ENCODE measurements at regions not wholly inside any gene's neighbourhood (a gene's known extent, or its start where the extent isn't known, plus 50 kb on each side); places are given as distances from the start of the nearest gene placed in this dataset.

- H3K27me3 ChIP-seq (ENCODE audit: insufficient read depth in 3 of 3, low read length in 2 of 3), result no peaks in the 10 kb centered on the region
- 92 to 95% (median 93%) methylated on average over 3 of the region's 3 CpGs for WGBS, 3 donors
- no peaks in the 10 kb centered on the region for H3K9me3 ChIP-seq
- no peak overlapping the region for H3K27ac ChIP-seq
- H3K36me3 ChIP-seq (ENCODE audit: insufficient read depth in 1 of 2, low read depth in 1 of 2), result no peaks in the 10 kb centered on the region
- ATAC-seq (no peak), DNase-seq (no peak)
- no peak overlapping the region for H3K4me3 ChIP-seq
- intact Hi-C loops (cut with DNase I), result no loop called here
- H3K4me1 ChIP-seq, result no peaks in the 10 kb centered on the region
- no peak for TF ChIP-seq CTCF (IDR thresholded peaks at IDR 0.05)
These were observed 340.0 kb upstream of the ETAA1 start for GRCh38 chr2:67057123-67057522.

- no peak for TF ChIP-seq CTCF (IDR thresholded peaks at IDR 0.05)
- Histone ChIP-seq H3K27me3 (ENCODE audit: insufficient read depth in 3 of 3, low read length in 2 of 3) (no peaks in the 10 kb centered on the region), H3K4me3 (no peak overlapping the region), H3K36me3 (ENCODE audit: insufficient read depth in 1 of 2, low read depth in 1 of 2) (no peaks in the 10 kb centered on the region), H3K4me1 (no peaks in the 10 kb centered on the region), H3K27ac (no peak overlapping the region), H3K9me3 (no peaks in the 10 kb centered on the region)
- no peak for DNase-seq
- 87 to 91% (median 90%) methylated on average over 2 of the region's 2 CpGs for WGBS, 3 donors
- intact Hi-C loops (cut with DNase I), result no loop called here
- ATAC-seq, result no peak
These were observed 339.0 kb upstream of the ETAA1 start for GRCh38 chr2:67057901-67058703.

- intact Hi-C loops (cut with DNase I), result no loop called here
- H3K4me3 ChIP-seq, result no peak overlapping the region
- H3K4me1 ChIP-seq, result no peaks in the 10 kb centered on the region
- 65 to 88% (median 81%) methylated on average over 4 of the region's 4 CpGs for WGBS, 3 donors
- H3K9me3 ChIP-seq, result no peaks in the 10 kb centered on the region
- TF ChIP-seq CTCF (IDR thresholded peaks at IDR 0.05), result no peak
- H3K27ac ChIP-seq, result no peak overlapping the region
- DNase-seq (no peak), ATAC-seq (no peak)
- peaks cover 0 to 5% (median 0%) of the 10 kb centered on the region in 3 donors for H3K27me3 ChIP-seq (ENCODE audit: insufficient read depth in 3 of 3, low read length in 2 of 3)
- no peaks in the 10 kb centered on the region for H3K36me3 ChIP-seq (ENCODE audit: insufficient read depth in 1 of 2, low read depth in 1 of 2)
These were observed 332.1 kb upstream of the ETAA1 start for GRCh38 chr2:67065046-67065445.

- no peak overlapping the region for H3K27ac ChIP-seq
- DNase-seq (no peak), ATAC-seq (no peak)
- peaks cover 0 to 5% (median 0%) of the 10 kb centered on the region in 3 donors for H3K27me3 ChIP-seq (ENCODE audit: insufficient read depth in 3 of 3, low read length in 2 of 3)
- no peak overlapping the region for H3K4me3 ChIP-seq
- TF ChIP-seq CTCF (IDR thresholded peaks at IDR 0.05), result no peak
- no peaks in the 10 kb centered on the region for H3K36me3 ChIP-seq (ENCODE audit: insufficient read depth in 1 of 2, low read depth in 1 of 2)
- H3K4me1 ChIP-seq, result no peaks in the 10 kb centered on the region
- intact Hi-C loops (cut with DNase I), result no loop called here
- no peaks in the 10 kb centered on the region for H3K9me3 ChIP-seq
- 55 to 65% (median 56%) methylated on average over 3 of the region's 3 CpGs for WGBS, 3 donors
These were observed 330.4 kb upstream of the ETAA1 start for GRCh38 chr2:67066782-67067181.

- Histone ChIP-seq H3K4me3 (no peak overlapping the region), H3K27ac (no peak overlapping the region)
These were observed 329.5 kb upstream of the ETAA1 start for GRCh38 chr2:67067656-67068055.

More at GRCh38 chr2:67067656-67068055, 329.5 kb upstream of the ETAA1 start:
- peaks cover 0 to 5% (median 0%) of the 10 kb centered on the region in 3 donors for H3K27me3 ChIP-seq (ENCODE audit: insufficient read depth in 3 of 3, low read length in 2 of 3)
- intact Hi-C loops (cut with DNase I), result no loop called here
- H3K4me1 ChIP-seq, result no peaks in the 10 kb centered on the region
- no peak for DNase-seq
- no peaks in the 10 kb centered on the region for H3K9me3 ChIP-seq
- TF ChIP-seq CTCF (IDR thresholded peaks at IDR 0.05), result no peak
- no peaks in the 10 kb centered on the region for H3K36me3 ChIP-seq (ENCODE audit: insufficient read depth in 1 of 2, low read depth in 1 of 2)
- ATAC-seq, result no peak

All from psoas muscle (tissue), 7 donors.